SK-N-SH (cell line): ENCODE measurements at regions not wholly inside any gene's neighbourhood (a gene's known extent, or its start where the extent isn't known, plus 50 kb on each side); places are given as distances from the start of the nearest gene placed in this dataset.

Experiments used
- CTCF ChIA-PET: fragments of 300-600, 350-600 bp; formaldehyde crosslinking; extraction: SDS; loops from one replicate; lab custom pipeline; 2021; lab: Yijun Ruan, JAX
- POLR2A ChIA-PET: fragments of 350-600 bp; sonication (Branson Sonifier 250); formaldehyde crosslinking; extraction: SDS; loops from one replicate; lab custom pipeline; 2020; ENCODE audit warnings: antibody characterized with exemption, inconsistent platforms; lab: Yijun Ruan, JAX
- DNase-seq: peaks from one replicate; pipeline ENCODE4 v3.0.0; 2012
- H2AFZ ChIP-seq: fragments of 200-600 bp; sonication (generic); 2 replicates; pipeline ENCODE4 v1.8.1; 2016; ENCODE audit warnings: antibody characterized with exemption, mild to moderate bottlenecking, low read depth
- H3F3A ChIP-seq: fragments of 200-600 bp; sonication (generic); replicated peaks from 2 replicates; pipeline ENCODE3; 2016; ENCODE audit warnings: antibody characterized with exemption, mild to moderate bottlenecking; ENCODE audit not compliant: insufficient read depth
- H3K27ac ChIP-seq, 2 experiments: fragments of 200-500 bp in 1 of 2; fragments of 200-600 bp in 1 of 2; sonication (Bioruptor generic) in 1 of 2; sonication (generic), shearing (Covaris generic) in 1 of 2; 2 replicates each; pipeline versions ENCODE4 v1.5.1 to v1.6.1; 2014 to 2016; ENCODE audit warnings: low read depth in 2 of 2, inconsistent platforms in 1 of 2, low read length in 1 of 2, mild to moderate bottlenecking in 1 of 2, mixed read lengths in 1 of 2
- H3K27me3 ChIP-seq: fragments of 200-600 bp; sonication (generic), shearing (Covaris generic); 2 replicates; pipeline ENCODE4 v1.6.1; 2016; ENCODE audit warnings: mixed run types; ENCODE audit not compliant: insufficient read depth
- H3K36me3 ChIP-seq, 2 experiments: fragments of 200-500 bp in 1 of 2; fragments of 200-600 bp in 1 of 2; sonication (Bioruptor generic) in 1 of 2; sonication (generic) in 1 of 2; replicated peaks in 1 of 2; 2 replicates each; pipeline versions ENCODE3 to v1.5.1; 2014 to 2016; ENCODE audit warnings: low read length in 1 of 2, mild to moderate bottlenecking in 1 of 2; ENCODE audit not compliant: insufficient read depth in 2 of 2, control insufficient read depth in 1 of 2
- H3K4me1 ChIP-seq, 2 experiments: fragments of 200-500 bp in 1 of 2; fragments of 200-600 bp in 1 of 2; sonication (Bioruptor generic) in 1 of 2; sonication (generic), shearing (Covaris generic) in 1 of 2; 2 replicates each; pipeline versions ENCODE4 v1.5.1 to v1.6.1; 2014 to 2016; ENCODE audit warnings: low read depth in 1 of 2, low read length in 1 of 2, mixed run types in 1 of 2; ENCODE audit not compliant: insufficient read depth in 2 of 2, control insufficient read depth in 1 of 2
- H3K4me2 ChIP-seq: fragments of 200-600 bp; sonication (generic), shearing (Covaris generic); 2 replicates; pipeline ENCODE4 v1.6.1; 2017; ENCODE audit warnings: mixed run types
- H3K4me3 ChIP-seq, 2 experiments: fragments of 200-500 bp in 1 of 2; fragments of 200-600 bp in 1 of 2; sonication (Bioruptor generic) in 1 of 2; sonication (generic), shearing (Covaris generic) in 1 of 2; 2 replicates each; pipeline versions ENCODE4 v1.5.1 to v1.8.1; 2014 to 2016; ENCODE audit warnings: low read depth in 2 of 2, inconsistent platforms in 1 of 2, low read length in 1 of 2, mild to moderate bottlenecking in 1 of 2, mixed read lengths in 1 of 2, moderate library complexity in 1 of 2
- H3K79me2 ChIP-seq: fragments of 200-600 bp; sonication (generic); 2 replicates; pipeline ENCODE4 v1.8.1; 2017; ENCODE audit warnings: mild to moderate bottlenecking; ENCODE audit not compliant: insufficient read depth
- H3K9ac ChIP-seq: fragments of 200-600 bp; sonication (generic); 2 replicates; pipeline ENCODE4 v1.6.1; 2017; ENCODE audit warnings: mixed run types
- H3K9me2 ChIP-seq: fragments of 200-600 bp; sonication (generic); 2 replicates; pipeline ENCODE4 v1.6.1; 2017; ENCODE audit warnings: mixed run types
- H3K9me3 ChIP-seq: fragments of 200-600 bp; sonication (generic); 2 replicates; pipeline ENCODE4 v1.6.1; 2017; ENCODE audit warnings: mixed run types, mild to moderate bottlenecking, moderate library complexity
- H4K20me1 ChIP-seq: fragments of 200-600 bp; sonication (generic); 2 replicates; pipeline ENCODE4 v1.6.1; 2017; ENCODE audit warnings: mild to moderate bottlenecking, mixed run types; ENCODE audit not compliant: insufficient read depth
- CHD2 ChIP-seq: fragments of 150-350 bp; IDR thresholded peaks from 2 replicates; pipeline ENCODE4 v1.6.1; 2018; ENCODE audit warnings: low read length; ENCODE audit not compliant: partially characterized antibody
- EP300 ChIP-seq, 2 experiments: IDR thresholded peaks; 2 replicates each; pipeline versions ENCODE4 v1.4.0 to v1.6.1; 2012; ENCODE audit warnings: borderline replicate concordance in 1 of 2, low read depth in 1 of 2, low read length in 1 of 2
- EZH2phosphoT487 ChIP-seq: fragments of 200-600 bp; sonication (generic); IDR thresholded peaks from 2 replicates; pipeline ENCODE4 v1.6.1; 2017; ENCODE audit warnings: low read depth, mixed run types, mild to moderate bottlenecking, antibody characterized with exemption, moderate library complexity, borderline replicate concordance
- FOSL2 ChIP-seq: IDR thresholded peaks from 2 replicates; pipeline ENCODE4 v1.4.0; 2012; ENCODE audit warnings: low read depth, mild to moderate bottlenecking, moderate library complexity, borderline replicate concordance
- FOXJ3 ChIP-seq: sonication (generic); formaldehyde crosslinking; IDR thresholded peaks from 2 replicates; pipeline ENCODE4 v1.5.1; 2020; ENCODE audit warnings: mild to moderate bottlenecking, missing genetic modification reagents
- FOXM1 ChIP-seq: IDR thresholded peaks from 2 replicates; pipeline ENCODE4 v1.4.0; 2012; ENCODE audit warnings: low read depth, mild to moderate bottlenecking
- JUND ChIP-seq: IDR thresholded peaks from 2 replicates; pipeline ENCODE4 v1.4.0; 2012
- MAX ChIP-seq: IDR thresholded peaks from 2 replicates; pipeline ENCODE4 v1.4.0; 2012; ENCODE audit warnings: low read depth
- MEF2A ChIP-seq: IDR thresholded peaks from 2 replicates; pipeline ENCODE4 v1.4.0; 2012; ENCODE audit warnings: low read depth, borderline replicate concordance
- MXI1 ChIP-seq: IDR thresholded peaks from 2 replicates; pipeline ENCODE4 v1.6.1; 2012; ENCODE audit warnings: mild to moderate bottlenecking, low read depth, low read length, improper control_type of control experiment
- NFIC ChIP-seq: IDR thresholded peaks from 2 replicates; pipeline ENCODE4 v1.4.0; 2012; ENCODE audit warnings: borderline replicate concordance
- NRF1 ChIP-seq: IDR thresholded peaks from 2 replicates; pipeline ENCODE4 v1.6.1; 2012; ENCODE audit warnings: low read depth, mild to moderate bottlenecking, low read length
- POLR2AphosphoS5 ChIP-seq: IDR thresholded peaks from 2 replicates; pipeline ENCODE4 v1.6.1; 2012; ENCODE audit warnings: low read depth, low read length
- RAD21 ChIP-seq: IDR thresholded peaks from 2 replicates; pipeline ENCODE4 v1.6.1; 2012; ENCODE audit warnings: mild to moderate bottlenecking, low read length
- RCOR1 ChIP-seq: fragments of 150-350 bp; IDR thresholded peaks from 2 replicates; pipeline ENCODE4 v1.6.1; 2017; ENCODE audit warnings: antibody characterized with exemption, low read length
- RFX5 ChIP-seq: IDR thresholded peaks from 2 replicates; pipeline ENCODE4 v1.6.1; 2012; ENCODE audit warnings: mild to moderate bottlenecking, improper control_type of control experiment, low read length
- SMC3 ChIP-seq: IDR thresholded peaks from 2 replicates; pipeline ENCODE4 v1.6.1; 2012; ENCODE audit warnings: low read depth, low read length, improper control_type of control experiment
- TCF12 ChIP-seq: IDR thresholded peaks from 2 replicates; pipeline ENCODE4 v1.4.0; 2012
- YY1 ChIP-seq: IDR thresholded peaks from 2 replicates; pipeline ENCODE4 v1.4.0; 2012; ENCODE audit warnings: low read depth, mild to moderate bottlenecking
- WGBS: methylation state at CpG from one replicate; pipeline ENCODE4 v1.1.6; 2017; ENCODE audit warnings: low lambda C conversion rate; 5-methylcytosine and 5-hydroxymethylcytosine counted together
- TF ChIP-seq, protein P1 (sequence below): fragments of 200-600 bp; sonication (generic); IDR thresholded peaks from 2 replicates; pipeline ENCODE4 v1.6.1; 2017; ENCODE audit warnings: antibody characterized with exemption, mild to moderate bottlenecking, moderate library complexity
- TF ChIP-seq, protein P2 (sequence below): IDR thresholded peaks from 2 replicates; pipeline ENCODE4 v1.4.0; 2012; ENCODE audit warnings: low read depth, borderline replicate concordance

GRCh38 chr2:116444256-116444872 is 1370.1 kb upstream of the DDX18 start:
- H3K27me3 ChIP-seq: no peaks in the 10 kb centered on the region
- no peaks in the 10 kb centered on the region for H4K20me1 ChIP-seq
- no peak overlapping the region for H3K27ac ChIP-seq
- H3K4me3 ChIP-seq: no peak overlapping the region
- no peak overlapping the region for H2AFZ ChIP-seq
- H3K4me2 ChIP-seq: no peak overlapping the region
- 0% methylated on average over 1 of the region's 1 CpG for WGBS
- no peak overlapping the region for H3K9ac ChIP-seq
- H3K9me3 ChIP-seq: 0 out of 2 replicates have a peak, but pooled peaks cover 9% of the 10 kb centered on the region
- DNase-seq: no peak
- H3K36me3 ChIP-seq: no peaks in the 10 kb centered on the region
- no peaks in the 10 kb centered on the region for H3F3A ChIP-seq
- H3K9me2 ChIP-seq: no peaks in the 10 kb centered on the region
- H3K4me1 ChIP-seq: no peaks in the 10 kb centered on the region
- TF ChIP-seq EZH2phosphoT487 (no peak), SMC3 (no peak), MEF2A (no peak), FOXM1 (no peak), JUND (no peak), MAX (no peak), RAD21 (no peak), EP300 (IDR thresholded peaks at IDR 0.05; ENCODE audit: borderline replicate concordance in 1 of 2, low read depth in 1 of 2, low read length in 1 of 2) (no peak), FOXJ3 (no peak), NRF1 (no peak), CHD2 (no peak), RFX5 (no peak), NFIC (no peak), TCF12 (no peak)
- TF ChIP-seq, protein P1, sequence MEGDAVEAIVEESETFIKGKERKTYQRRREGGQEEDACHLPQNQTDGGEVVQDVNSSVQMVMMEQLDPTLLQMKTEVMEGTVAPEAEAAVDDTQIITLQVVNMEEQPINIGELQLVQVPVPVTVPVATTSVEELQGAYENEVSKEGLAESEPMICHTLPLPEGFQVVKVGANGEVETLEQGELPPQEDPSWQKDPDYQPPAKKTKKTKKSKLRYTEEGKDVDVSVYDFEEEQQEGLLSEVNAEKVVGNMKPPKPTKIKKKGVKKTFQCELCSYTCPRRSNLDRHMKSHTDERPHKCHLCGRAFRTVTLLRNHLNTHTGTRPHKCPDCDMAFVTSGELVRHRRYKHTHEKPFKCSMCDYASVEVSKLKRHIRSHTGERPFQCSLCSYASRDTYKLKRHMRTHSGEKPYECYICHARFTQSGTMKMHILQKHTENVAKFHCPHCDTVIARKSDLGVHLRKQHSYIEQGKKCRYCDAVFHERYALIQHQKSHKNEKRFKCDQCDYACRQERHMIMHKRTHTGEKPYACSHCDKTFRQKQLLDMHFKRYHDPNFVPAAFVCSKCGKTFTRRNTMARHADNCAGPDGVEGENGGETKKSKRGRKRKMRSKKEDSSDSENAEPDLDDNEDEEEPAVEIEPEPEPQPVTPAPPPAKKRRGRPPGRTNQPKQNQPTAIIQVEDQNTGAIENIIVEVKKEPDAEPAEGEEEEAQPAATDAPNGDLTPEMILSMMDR: no peak
- TF ChIP-seq, all 33 proteins: peak for 0
- H3K79me2 ChIP-seq: no peaks in the 10 kb centered on the region
- ChIA-PET CTCF (no interaction called here), POLR2A (no interaction called here)

- Histone ChIP-seq H2AFZ (no peak overlapping the region), H3K4me2 (no peak overlapping the region), H3K9ac (no peak overlapping the region), H3K79me2 (no peaks in the 10 kb centered on the region), H3F3A (no peaks in the 10 kb centered on the region), H3K4me1 (no peaks in the 10 kb centered on the region), H3K9me3 (0 out of 2 replicates have a peak, but pooled peaks cover 9% of the 10 kb centered on the region), H3K4me3 (no peak overlapping the region), H4K20me1 (no peaks in the 10 kb centered on the region), H3K27me3 (no peaks in the 10 kb centered on the region), H3K9me2 (no peaks in the 10 kb centered on the region), H3K36me3 (no peaks in the 10 kb centered on the region), H3K27ac (no peak overlapping the region)
- no peak for DNase-seq
- CTCF ChIA-PET: no interaction called here
- 0% methylated on average over 1 of the region's 1 CpG for WGBS
- POLR2A ChIA-PET: no interaction called here
- TF ChIP-seq FOSL2 (no peak), MEF2A (no peak), SMC3 (no peak), YY1 (no peak), RCOR1 (no peak), MXI1 (no peak), CHD2 (no peak), POLR2AphosphoS5 (no peak), FOXM1 (no peak), EZH2phosphoT487 (no peak), NFIC (no peak), MAX (no peak)
- TF ChIP-seq, protein P1: no peak
- TF ChIP-seq, protein P2, sequence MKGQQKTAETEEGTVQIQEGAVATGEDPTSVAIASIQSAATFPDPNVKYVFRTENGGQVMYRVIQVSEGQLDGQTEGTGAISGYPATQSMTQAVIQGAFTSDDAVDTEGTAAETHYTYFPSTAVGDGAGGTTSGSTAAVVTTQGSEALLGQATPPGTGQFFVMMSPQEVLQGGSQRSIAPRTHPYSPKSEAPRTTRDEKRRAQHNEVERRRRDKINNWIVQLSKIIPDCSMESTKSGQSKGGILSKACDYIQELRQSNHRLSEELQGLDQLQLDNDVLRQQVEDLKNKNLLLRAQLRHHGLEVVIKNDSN: no peak
Measured at GRCh38 chr2:116450990-116451389, 1363.5 kb upstream of the DDX18 start.
